B cell (primary cell): ENCODE measurements at regions not wholly inside any gene's neighbourhood (a gene's known extent, or its start where the extent isn't known, plus 50 kb on each side); places are given as distances from the start of the nearest gene placed in this dataset.

Source experiments
- ATAC-seq: fragments of 200-7000 bp; cut with Tn5 transposase; one replicate; pipeline ENCODE4 v1.10.0; 2021; ENCODE audit warnings: low read depth, mild to moderate bottlenecking, moderate number of reproducible peaks, moderate library complexity
- CTCF ChIA-PET: fragments of 350-600 bp; sonication (Branson Sonifier 250); formaldehyde crosslinking; loops from one replicate; lab custom pipeline; 2021; ENCODE audit warnings: antibody characterized with exemption, inconsistent platforms; lab: Charles Lee
- POLR2A ChIA-PET: fragments of 350-600 bp; sonication (Branson Sonifier 250); formaldehyde crosslinking; loops from one replicate; lab custom pipeline; 2021; ENCODE audit warnings: antibody characterized with exemption; lab: Charles Lee
- DNase-seq: peaks from one replicate; pipeline ENCODE4 v3.0.0; 2013
- H2AFZ ChIP-seq: 2 replicates; pipeline ENCODE4 v1.6.1; 2012; ENCODE audit warnings: mild to moderate bottlenecking, low read depth, low read length; ENCODE audit not compliant: insufficient read depth, poor library complexity, severe bottlenecking
- H3K27ac ChIP-seq, 2 donors: 1 replicate in 1 of 2; 2 replicates in 1 of 2; pipeline ENCODE4 v1.5.1; 2012 to 2013; ENCODE audit warnings: low read length in 2 of 2, mild to moderate bottlenecking in 2 of 2, moderate library complexity in 1 of 2
- H3K27me3 ChIP-seq, 4 experiments: fragments of 200-600 bp in 1 of 4; sonication (generic) in 1 of 4; replicated peaks in 1 of 4; 1 replicate in 2 of 4; 2 replicates in 2 of 4; pipeline versions ENCODE4 v1.6.1 to v1.7.0; 2013 to 2016; ENCODE audit warnings: low read length in 3 of 4, mild to moderate bottlenecking in 2 of 4, mixed read lengths in 1 of 4, moderate library complexity in 1 of 4; ENCODE audit not compliant: insufficient read depth in 4 of 4, control insufficient read depth in 3 of 4; ENCODE audit errors: control extremely low read depth in 1 of 4
- H3K36me3 ChIP-seq, 2 experiments: replicated peaks in 1 of 2; 1 replicate in 1 of 2; 2 replicates in 1 of 2; pipeline versions ENCODE4 v1.6.1 to v1.7.1; 2013; ENCODE audit warnings: low read length in 1 of 2; ENCODE audit not compliant: insufficient read depth in 2 of 2, control insufficient read depth in 1 of 2; ENCODE audit errors: control extremely low read depth in 1 of 2, extremely low read depth in 1 of 2
- H3K4me1 ChIP-seq, 2 donors: fragments of 200-600 bp in 1 of 2; sonication (generic) in 1 of 2; 1 replicate in 1 of 2; 2 replicates in 1 of 2; pipeline versions ENCODE4 v1.5.1 to v1.6.1; 2013 to 2017; ENCODE audit warnings: low read length in 2 of 2; ENCODE audit not compliant: control insufficient read depth in 2 of 2, insufficient read depth in 2 of 2
- H3K4me2 ChIP-seq: replicated peaks from 2 replicates; pipeline ENCODE3; 2012; ENCODE audit warnings: mild to moderate bottlenecking, low read depth, low read length; ENCODE audit not compliant: poor library complexity, severe bottlenecking
- H3K4me3 ChIP-seq, 5 experiments: fragments of 200-600 bp in 1 of 5; sonication (generic) in 1 of 5; 1 replicate in 3 of 5; 2 replicates in 2 of 5; pipeline versions ENCODE4 v1.5.1 to v1.7.0; 2011 to 2016; ENCODE audit warnings: low read length in 4 of 5, mild to moderate bottlenecking in 4 of 5, low read depth in 2 of 5, control low read depth in 1 of 5, moderate library complexity in 1 of 5; ENCODE audit not compliant: insufficient read depth in 1 of 5; ENCODE audit errors: control extremely low read depth in 1 of 5, extremely low read depth in 1 of 5
- H3K79me2 ChIP-seq: fragments of 200-600 bp; sonication (generic); one replicate; pipeline ENCODE4 v1.6.0; 2016; ENCODE audit warnings: low read length; ENCODE audit not compliant: control insufficient read depth, insufficient read depth
- H3K9ac ChIP-seq: fragments of 200-600 bp; sonication (generic); 2 replicates; pipeline ENCODE4 v1.6.1; 2017; ENCODE audit warnings: mild to moderate bottlenecking, low read length, moderate library complexity
- H3K9me3 ChIP-seq, 3 donors: one replicate each; pipeline versions ENCODE4 v1.6.1 to v1.7.1; 2013; ENCODE audit warnings: low read length in 2 of 3; ENCODE audit not compliant: control insufficient read depth in 2 of 3, insufficient read depth in 1 of 3; ENCODE audit errors: control extremely low read depth in 1 of 3
- H4K20me1 ChIP-seq: 2 replicates; pipeline ENCODE4 v1.6.0; 2012; ENCODE audit warnings: mild to moderate bottlenecking, low read length; ENCODE audit not compliant: insufficient read depth, control insufficient read depth, poor library complexity, severe bottlenecking
- H3K27ac Mint-ChIP-seq: one replicate; pipeline ENCODE4 v1.8.0; 2021; ENCODE audit warnings: mixed read lengths
- H3K27me3 Mint-ChIP-seq: one replicate; pipeline ENCODE4 v1.8.0; 2021; ENCODE audit warnings: mixed read lengths
- H3K4me1 Mint-ChIP-seq: one replicate; pipeline ENCODE4 v1.8.0; 2021; ENCODE audit warnings: mixed read lengths
- H3K4me3 Mint-ChIP-seq: one replicate; pipeline ENCODE4 v1.8.0; 2021; ENCODE audit warnings: mixed read lengths
- H3K9me3 Mint-ChIP-seq: one replicate; pipeline ENCODE4 v1.8.0; 2022; ENCODE audit warnings: mixed read lengths; ENCODE audit not compliant: insufficient read depth
- EZH2 ChIP-seq: IDR thresholded peaks from 2 replicates; pipeline ENCODE4 v1.6.1; 2012; ENCODE audit warnings: borderline replicate concordance, low read depth, mild to moderate bottlenecking, moderate library complexity, low read length; ENCODE audit not compliant: insufficient read depth, poor library complexity, severe bottlenecking
- WGBS: methylation state at CpG from one replicate; pipeline ENCODE4 v1.1.5; 2013; ENCODE audit warnings: missing lambda C conversion rate; ENCODE audit not compliant: insufficient coverage; 5-methylcytosine and 5-hydroxymethylcytosine counted together
- intact Hi-C: fragments of 100-400 bp; cut with micrococcal nuclease; formaldehyde crosslinking; loops from one replicate; pipeline ENCODE4 v1.10.0; 2022
- TF ChIP-seq, protein P1 (sequence below): fragments of 200-600 bp; IDR thresholded peaks from one replicate; pipeline ENCODE4 v1.8.0; 2022; ENCODE audit warnings: antibody characterized with exemption, mild to moderate bottlenecking

DNA sequence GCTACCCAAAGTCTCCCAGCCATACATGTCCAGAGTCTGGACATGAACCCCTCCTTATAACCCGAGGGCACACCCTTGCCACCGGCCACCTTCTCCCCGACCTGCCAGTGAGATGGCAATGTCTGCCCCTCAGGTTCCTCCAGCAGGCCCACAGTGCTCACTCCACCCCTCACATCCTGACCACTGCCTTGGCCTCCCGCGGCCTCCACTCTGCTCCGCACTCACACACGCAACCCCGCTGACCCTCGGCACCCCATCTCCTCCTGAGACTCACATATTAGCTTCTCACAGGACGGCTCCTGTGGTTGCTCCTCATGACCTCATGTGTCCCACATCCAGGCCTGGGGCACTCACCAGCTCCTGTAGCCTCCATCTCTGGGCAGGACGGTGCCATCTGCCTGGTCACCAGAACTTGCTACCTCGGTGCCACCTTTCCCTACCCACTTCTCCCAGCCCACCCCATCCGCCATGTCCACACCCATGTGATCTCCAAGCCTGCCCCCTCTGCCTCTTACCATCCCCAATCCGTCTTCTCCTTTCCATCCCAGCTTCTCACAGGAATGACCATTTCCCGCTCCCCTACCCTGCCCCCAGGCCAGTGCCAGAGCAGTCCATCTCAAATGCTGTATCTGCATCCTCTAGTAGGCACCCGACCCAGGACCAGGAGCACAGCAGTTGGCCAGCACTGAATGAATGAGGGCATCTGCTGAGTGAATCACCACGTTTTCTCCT lies 198.6 kb upstream of the DIO3 start:
- Mint-ChIP-seq H3K4me1 (peaks cover 48% of the 10 kb centered on the region), H3K4me3 (no peak overlapping the region), H3K9me3 (no peaks in the 10 kb centered on the region), H3K27me3 (peaks cover 20% of the 10 kb centered on the region), H3K27ac (no peak overlapping the region)
- Histone ChIP-seq H3K27me3 (peaks cover 0 to 8% (median 1%) of the 10 kb centered on the region in 4 experiments), H3K9ac (no peak overlapping the region), H3K4me1 (peaks cover 48 to 57% of the 10 kb centered on the region in 2 donors), H4K20me1 (no peaks in the 10 kb centered on the region), H3K4me2 (no peak overlapping the region), H3K36me3 (no peaks in the 10 kb centered on the region), H3K27ac (no peak overlapping the region), H3K79me2 (no peaks in the 10 kb centered on the region), H3K9me3 (peaks cover 0 to 51% (median 4%) of the 10 kb centered on the region in 3 donors), H3K4me3 (no peak overlapping the region), H2AFZ (no peak overlapping the region)
- ATAC-seq (no peak), DNase-seq (no peak)
- CTCF ChIA-PET = no interaction called here
- POLR2A ChIA-PET = no interaction called here
- intact Hi-C loops = no loop called here
- WGBS = 92% methylated on average over 17 of the region's 17 CpGs
- TF ChIP-seq, protein P1, sequence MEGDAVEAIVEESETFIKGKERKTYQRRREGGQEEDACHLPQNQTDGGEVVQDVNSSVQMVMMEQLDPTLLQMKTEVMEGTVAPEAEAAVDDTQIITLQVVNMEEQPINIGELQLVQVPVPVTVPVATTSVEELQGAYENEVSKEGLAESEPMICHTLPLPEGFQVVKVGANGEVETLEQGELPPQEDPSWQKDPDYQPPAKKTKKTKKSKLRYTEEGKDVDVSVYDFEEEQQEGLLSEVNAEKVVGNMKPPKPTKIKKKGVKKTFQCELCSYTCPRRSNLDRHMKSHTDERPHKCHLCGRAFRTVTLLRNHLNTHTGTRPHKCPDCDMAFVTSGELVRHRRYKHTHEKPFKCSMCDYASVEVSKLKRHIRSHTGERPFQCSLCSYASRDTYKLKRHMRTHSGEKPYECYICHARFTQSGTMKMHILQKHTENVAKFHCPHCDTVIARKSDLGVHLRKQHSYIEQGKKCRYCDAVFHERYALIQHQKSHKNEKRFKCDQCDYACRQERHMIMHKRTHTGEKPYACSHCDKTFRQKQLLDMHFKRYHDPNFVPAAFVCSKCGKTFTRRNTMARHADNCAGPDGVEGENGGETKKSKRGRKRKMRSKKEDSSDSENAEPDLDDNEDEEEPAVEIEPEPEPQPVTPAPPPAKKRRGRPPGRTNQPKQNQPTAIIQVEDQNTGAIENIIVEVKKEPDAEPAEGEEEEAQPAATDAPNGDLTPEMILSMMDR = no peak
- no peak for TF ChIP-seq EZH2

DNA sequence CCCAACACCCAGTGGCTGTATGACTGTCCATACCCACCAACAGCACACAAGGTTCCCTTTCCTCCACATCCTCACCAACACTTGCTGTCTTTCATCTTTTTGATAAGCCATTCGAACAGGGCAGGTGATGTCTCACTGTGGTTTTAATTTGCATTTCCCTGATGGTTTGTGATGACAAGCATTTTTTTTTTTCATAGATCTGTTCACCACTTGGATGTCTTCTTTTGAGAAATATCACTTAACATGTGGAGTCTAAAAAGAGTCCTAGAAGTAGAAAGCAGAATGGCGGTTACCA lies 198.1 kb upstream of the DIO3 start:
- H2AFZ ChIP-seq = no peak overlapping the region
- H3K9me3 Mint-ChIP-seq = no peaks in the 10 kb centered on the region
- H3K4me1 Mint-ChIP-seq = peaks cover 48% of the 10 kb centered on the region
- ChIA-PET CTCF (no interaction called here), POLR2A (no interaction called here)
- no peaks in the 10 kb centered on the region for H3K36me3 ChIP-seq
- no peak overlapping the region for H3K27ac Mint-ChIP-seq
- H3K27me3 ChIP-seq = peaks cover 0 to 8% (median 1%) of the 10 kb centered on the region in 4 experiments
- no peak overlapping the region for H3K4me3 Mint-ChIP-seq
- intact Hi-C loops = no loop called here
- H3K4me1 ChIP-seq = peaks cover 43 to 52% of the 10 kb centered on the region in 2 donors
- WGBS = 80% methylated on average over 1 of the region's 2 CpGs
- H3K4me3 ChIP-seq = no peak overlapping the region
- H3K4me2 ChIP-seq = no peak overlapping the region
- H3K9me3 ChIP-seq = peaks cover 0 to 46% (median 2%) of the 10 kb centered on the region in 3 donors
- H3K27ac ChIP-seq = no peak overlapping the region
- no peak for TF ChIP-seq EZH2
- TF ChIP-seq, protein P1 = no peak
- H3K79me2 ChIP-seq = no peaks in the 10 kb centered on the region
- no peak for ATAC-seq
- H3K9ac ChIP-seq = no peak overlapping the region
- DNase-seq = no peak
- peaks cover 20% of the 10 kb centered on the region for H3K27me3 Mint-ChIP-seq
- H4K20me1 ChIP-seq = no peaks in the 10 kb centered on the region
